ENCODE measurements at regions not wholly inside any gene's neighbourhood (a gene's known extent, or its start where the extent isn't known, plus 50 kb on each side); places are given as distances from the start of the nearest gene placed in this dataset.
A peak's percentile ranks its signal among the peaks of the same experiment; 100 is the strongest.

- Histone ChIP-seq H3K27ac (no peak overlapping the region), H3K4me1 (replicated peaks in 1 of 2) (no peaks in the 10 kb centered on the region), H3K27me3 (no peaks in the 10 kb centered on the region), H3K4me3 (no peak overlapping the region), H3K9me3 (replicated peaks in 1 of 3) (no peaks in the 10 kb centered on the region), H3K36me3 (replicated peaks in 1 of 2) (no peaks in the 10 kb centered on the region)
- intact Hi-C loops (cut with DNase I), result no loop called here
- WGBS, 4 donors, result 63 to 72% (median 70%) methylated on average over 1 of the region's 1 CpG
- no peak for TF ChIP-seq POLR2A (IDR thresholded peaks at IDR 0.05)
- TF ChIP-seq, protein P1, sequence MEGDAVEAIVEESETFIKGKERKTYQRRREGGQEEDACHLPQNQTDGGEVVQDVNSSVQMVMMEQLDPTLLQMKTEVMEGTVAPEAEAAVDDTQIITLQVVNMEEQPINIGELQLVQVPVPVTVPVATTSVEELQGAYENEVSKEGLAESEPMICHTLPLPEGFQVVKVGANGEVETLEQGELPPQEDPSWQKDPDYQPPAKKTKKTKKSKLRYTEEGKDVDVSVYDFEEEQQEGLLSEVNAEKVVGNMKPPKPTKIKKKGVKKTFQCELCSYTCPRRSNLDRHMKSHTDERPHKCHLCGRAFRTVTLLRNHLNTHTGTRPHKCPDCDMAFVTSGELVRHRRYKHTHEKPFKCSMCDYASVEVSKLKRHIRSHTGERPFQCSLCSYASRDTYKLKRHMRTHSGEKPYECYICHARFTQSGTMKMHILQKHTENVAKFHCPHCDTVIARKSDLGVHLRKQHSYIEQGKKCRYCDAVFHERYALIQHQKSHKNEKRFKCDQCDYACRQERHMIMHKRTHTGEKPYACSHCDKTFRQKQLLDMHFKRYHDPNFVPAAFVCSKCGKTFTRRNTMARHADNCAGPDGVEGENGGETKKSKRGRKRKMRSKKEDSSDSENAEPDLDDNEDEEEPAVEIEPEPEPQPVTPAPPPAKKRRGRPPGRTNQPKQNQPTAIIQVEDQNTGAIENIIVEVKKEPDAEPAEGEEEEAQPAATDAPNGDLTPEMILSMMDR (IDR thresholded peaks at IDR 0.05), result peak in 1 of 6 experiments; percentile 29
- DNase-seq, result no peak
Observed at GRCh38 chr1:81559662-81560350, 240.9 kb upstream of the ADGRL2 start.

DNA sequence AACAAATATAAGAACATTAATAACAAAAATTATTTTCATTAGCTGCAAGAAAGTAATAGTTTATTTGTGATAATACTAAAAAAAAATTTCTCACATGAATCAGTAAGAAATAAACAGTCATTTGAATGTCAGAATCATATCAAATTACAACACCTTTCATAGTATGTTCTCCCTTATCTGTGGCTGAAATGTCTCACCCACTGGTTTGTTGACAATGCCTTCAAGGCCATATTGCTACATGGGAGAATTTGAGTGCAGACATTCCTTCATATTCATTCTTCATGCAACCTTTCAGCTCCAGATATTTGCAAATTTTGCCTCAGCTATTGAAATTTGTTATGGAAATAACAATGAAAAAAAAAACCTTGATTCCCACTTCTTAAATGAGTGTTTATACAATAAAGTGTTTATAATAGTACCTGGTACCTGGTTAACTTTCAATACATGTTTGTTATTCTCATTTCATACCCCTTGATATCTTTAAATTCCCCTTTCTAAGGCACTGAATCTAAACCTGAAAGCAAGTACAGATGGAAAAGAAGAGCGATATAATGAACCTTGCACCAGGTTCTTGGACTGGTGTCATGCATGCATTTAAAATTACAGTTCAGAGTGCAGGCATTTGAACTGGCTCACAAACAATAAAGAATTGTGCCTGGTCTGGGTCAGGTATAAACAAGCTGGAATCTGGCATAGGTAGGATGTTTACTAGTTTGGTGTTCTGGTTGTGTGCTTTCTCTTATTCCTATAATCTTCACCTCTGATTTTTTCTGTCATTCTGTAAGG is 242.2 kb upstream of the ADGRL2 start:
- WGBS, 4 donors, result 96 to 100% (median 99%) methylated on average over 1 of the region's 1 CpG
- no peak overlapping the region for H3K27ac ChIP-seq
- no peaks in the 10 kb centered on the region for H3K27me3 ChIP-seq
- no peak for DNase-seq
- no peaks in the 10 kb centered on the region for H3K36me3 ChIP-seq (replicated peaks in 1 of 2)
- TF ChIP-seq, protein P1 (IDR thresholded peaks at IDR 0.05), result no peak
- no peak for TF ChIP-seq POLR2A (IDR thresholded peaks at IDR 0.05)
- H3K4me3 ChIP-seq, result no peak overlapping the region
- no peaks in the 10 kb centered on the region for H3K9me3 ChIP-seq (replicated peaks in 1 of 3)
- intact Hi-C loops (cut with DNase I), result no loop called here
- H3K4me1 ChIP-seq (replicated peaks in 1 of 2), result no peaks in the 10 kb centered on the region

DNA sequence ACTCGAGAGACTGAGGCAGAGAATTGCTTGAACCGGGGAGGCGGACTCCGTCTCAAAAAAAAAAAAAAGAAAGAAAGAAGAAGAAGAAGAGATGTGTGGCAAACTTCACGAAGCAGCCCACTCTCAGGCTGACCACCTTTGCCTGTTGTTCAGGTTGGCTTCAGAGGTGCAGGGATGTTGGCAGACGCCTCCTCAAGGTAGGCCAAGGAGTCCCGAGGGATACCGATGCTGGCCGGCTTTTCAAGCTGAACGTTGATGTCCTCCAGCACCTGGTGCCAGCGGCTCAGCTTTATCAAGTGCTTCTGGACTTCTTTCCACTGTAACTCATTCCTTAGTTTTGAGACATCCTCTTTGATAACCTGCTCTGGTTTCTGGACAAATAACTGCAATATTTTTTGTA is 243.8 kb upstream of the ADGRL2 start:
- Histone ChIP-seq H3K4me1 (replicated peaks in 1 of 2) (no peaks in the 10 kb centered on the region), H3K36me3 (replicated peaks in 1 of 2) (no peaks in the 10 kb centered on the region), H3K4me3 (no peak overlapping the region), H3K9me3 (replicated peaks in 1 of 3) (no peaks in the 10 kb centered on the region), H3K27ac (no peak overlapping the region), H3K27me3 (no peaks in the 10 kb centered on the region)
- TF ChIP-seq, protein P1 (IDR thresholded peaks at IDR 0.05), result no peak
- TF ChIP-seq POLR2A (IDR thresholded peaks at IDR 0.05), result no peak
- intact Hi-C loops (cut with DNase I), result no loop called here
- DNase-seq, result no peak
- whole genome bisulfite sequencing, 4 donors, result 92 to 95% (median 94%) methylated on average over 11 of the region's 11 CpGs

DNA sequence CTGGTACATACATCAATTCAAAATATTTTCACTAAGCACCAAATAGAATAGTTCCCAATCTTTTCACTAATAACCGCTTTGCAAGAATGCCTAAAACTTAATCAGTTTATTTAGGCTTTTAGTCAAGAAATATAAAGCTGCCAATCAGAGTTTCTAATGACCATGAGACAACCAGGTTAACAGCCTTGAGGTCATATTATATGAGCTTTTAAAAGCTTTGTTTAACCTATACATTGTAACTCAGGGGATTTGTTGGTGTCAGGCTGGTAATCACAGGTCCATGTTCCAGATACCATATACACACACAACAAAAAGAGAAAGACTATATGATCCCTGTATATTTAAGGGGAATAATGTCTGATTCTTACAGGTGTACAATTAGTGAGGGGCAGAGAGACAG is 246.2 kb upstream of the ADGRL2 start:
- WGBS, 4 donors, result 0 to 95% (median 44%) methylated on average over 1 of the region's 1 CpG
- no peaks in the 10 kb centered on the region for H3K27me3 ChIP-seq
- TF ChIP-seq, protein P1 (IDR thresholded peaks at IDR 0.05), result no peak
- no peak for TF ChIP-seq POLR2A (IDR thresholded peaks at IDR 0.05)
- no peak overlapping the region for H3K4me3 ChIP-seq
- intact Hi-C loops (cut with DNase I), result no loop called here
- no peak for DNase-seq
- no peaks in the 10 kb centered on the region for H3K36me3 ChIP-seq (replicated peaks in 1 of 2)
- no peak overlapping the region for H3K27ac ChIP-seq
- no peaks in the 10 kb centered on the region for H3K9me3 ChIP-seq (replicated peaks in 1 of 3)
- H3K4me1 ChIP-seq (replicated peaks in 1 of 2), result no peaks in the 10 kb centered on the region

Measured in adrenal gland (tissue), 9 donors.